WTC11 (cell line): ENCODE measurements at regions not wholly inside any gene's neighbourhood (a gene's known extent, or its start where the extent isn't known, plus 50 kb on each side); places are given as distances from the start of the nearest gene placed in this dataset.

Experiments
- ATAC-seq: fragments of 200-7000 bp; cut with Tn5 transposase; 2 replicates; pipeline ENCODE4 v1.10.0; 2021; ENCODE audit warnings: mild to moderate bottlenecking, moderate library complexity
- CTCF ChIA-PET: fragments of 300-600 bp; sonication (Branson Sonifier 250); formaldehyde crosslinking; loops from one replicate; lab custom pipeline; 2021; ENCODE audit warnings: antibody characterized with exemption; lab: Charles Lee
- POLR2A ChIA-PET: fragments of 350-600 bp; sonication (Branson Sonifier 250); formaldehyde crosslinking; loops from one replicate; lab custom pipeline; 2021; ENCODE audit warnings: antibody characterized with exemption; lab: Charles Lee
- DNase-seq: peaks from one replicate; pipeline ENCODE4 v3.0.0; 2021; ENCODE audit warnings: low spot score
- H3K27ac Mint-ChIP-seq: 2 replicates; pipeline ENCODE4 v1.8.0; 2021; ENCODE audit warnings: mixed read lengths
- H3K27me3 Mint-ChIP-seq: 2 replicates; pipeline ENCODE4 v1.8.0; 2021; ENCODE audit warnings: low read depth, mild to moderate bottlenecking, moderate library complexity, mixed read lengths
- H3K36me3 Mint-ChIP-seq: 2 replicates; pipeline ENCODE4 v1.8.0; 2021; ENCODE audit warnings: mixed read lengths
- H3K4me1 Mint-ChIP-seq: 2 replicates; pipeline ENCODE4 v1.8.0; 2022; ENCODE audit warnings: mixed read lengths
- H3K4me3 Mint-ChIP-seq: 2 replicates; pipeline ENCODE4 v1.8.0; 2021; ENCODE audit warnings: mild to moderate bottlenecking, moderate library complexity, mixed read lengths
- H3K9me3 Mint-ChIP-seq: 2 replicates; pipeline ENCODE4 v1.8.0; 2021; ENCODE audit warnings: mixed read lengths
- NFATC4 ChIP-seq: fragments of 250-450 bp; sonication (Bioruptor Pico); IDR thresholded peaks from 2 replicates; pipeline ENCODE4 v1.9.0; 2021; ENCODE audit warnings: mild to moderate bottlenecking
- NFYB ChIP-seq: sonication (generic); formaldehyde crosslinking; conservative IDR thresholded peaks from 2 replicates; pipeline ENCODE4 v1.8.0; 2022; ENCODE audit warnings: low read depth, missing genetic modification reagents
- TP53 ChIP-seq: sonication (generic); formaldehyde crosslinking; IDR thresholded peaks from 2 replicates; pipeline ENCODE4 v1.8.1; 2023; ENCODE audit warnings: mild to moderate bottlenecking, missing genetic modification reagents
- ZBTB21 ChIP-seq: sonication (generic); formaldehyde crosslinking; IDR thresholded peaks from 2 replicates; pipeline ENCODE4 v1.8.1; 2023; ENCODE audit warnings: mild to moderate bottlenecking, missing genetic modification reagents, borderline replicate concordance
- TF ChIP-seq, protein P1 (sequence below): sonication (generic); formaldehyde crosslinking; IDR thresholded peaks from 2 replicates; pipeline ENCODE4 v1.8.1; 2023; ENCODE audit warnings: mild to moderate bottlenecking, missing genetic modification reagents, moderate library complexity
- TF ChIP-seq, protein P2 (sequence below): fragments of 250-450 bp; sonication (Bioruptor Pico); IDR thresholded peaks from 2 replicates; pipeline ENCODE4 v1.9.0; 2021; ENCODE audit warnings: mild to moderate bottlenecking
- TF ChIP-seq, protein P3 (sequence below): sonication (generic); formaldehyde crosslinking; IDR thresholded peaks from 2 replicates; pipeline ENCODE4 v1.8.0; 2022; ENCODE audit warnings: missing genetic modification reagents
- TF ChIP-seq, protein P4 (sequence below): sonication (generic); formaldehyde crosslinking; IDR thresholded peaks from 2 replicates; pipeline ENCODE4 v1.8.0; 2022; ENCODE audit warnings: mild to moderate bottlenecking, missing genetic modification reagents
- TF ChIP-seq, protein P5 (sequence below): fragments of 250-450 bp; sonication (Bioruptor Pico); IDR thresholded peaks from 2 replicates; pipeline ENCODE4 v2.1.2; 2022; ENCODE audit warnings: mild to moderate bottlenecking, moderate library complexity
- TF ChIP-seq, protein P6 (sequence below): sonication (generic); formaldehyde crosslinking; IDR thresholded peaks from 2 replicates; pipeline ENCODE4 v1.8.1; 2023; ENCODE audit warnings: mild to moderate bottlenecking, moderate library complexity, missing genetic modification reagents
- TF ChIP-seq, protein P7 (sequence below): sonication (generic); formaldehyde crosslinking; IDR thresholded peaks from 2 replicates; pipeline ENCODE4 v1.8.0; 2022; ENCODE audit warnings: mild to moderate bottlenecking, missing genetic modification reagents
- TF ChIP-seq, protein P8 (sequence below): sonication (generic); formaldehyde crosslinking; IDR thresholded peaks from 2 replicates; pipeline ENCODE4 v1.8.1; 2022; ENCODE audit warnings: missing genetic modification reagents, borderline replicate concordance
- TF ChIP-seq, protein P9 (sequence below): fragments of 250-450 bp; sonication (Bioruptor Pico); IDR thresholded peaks from 2 replicates; pipeline ENCODE4 v1.9.0; 2021; ENCODE audit warnings: mild to moderate bottlenecking, borderline replicate concordance

DNA sequence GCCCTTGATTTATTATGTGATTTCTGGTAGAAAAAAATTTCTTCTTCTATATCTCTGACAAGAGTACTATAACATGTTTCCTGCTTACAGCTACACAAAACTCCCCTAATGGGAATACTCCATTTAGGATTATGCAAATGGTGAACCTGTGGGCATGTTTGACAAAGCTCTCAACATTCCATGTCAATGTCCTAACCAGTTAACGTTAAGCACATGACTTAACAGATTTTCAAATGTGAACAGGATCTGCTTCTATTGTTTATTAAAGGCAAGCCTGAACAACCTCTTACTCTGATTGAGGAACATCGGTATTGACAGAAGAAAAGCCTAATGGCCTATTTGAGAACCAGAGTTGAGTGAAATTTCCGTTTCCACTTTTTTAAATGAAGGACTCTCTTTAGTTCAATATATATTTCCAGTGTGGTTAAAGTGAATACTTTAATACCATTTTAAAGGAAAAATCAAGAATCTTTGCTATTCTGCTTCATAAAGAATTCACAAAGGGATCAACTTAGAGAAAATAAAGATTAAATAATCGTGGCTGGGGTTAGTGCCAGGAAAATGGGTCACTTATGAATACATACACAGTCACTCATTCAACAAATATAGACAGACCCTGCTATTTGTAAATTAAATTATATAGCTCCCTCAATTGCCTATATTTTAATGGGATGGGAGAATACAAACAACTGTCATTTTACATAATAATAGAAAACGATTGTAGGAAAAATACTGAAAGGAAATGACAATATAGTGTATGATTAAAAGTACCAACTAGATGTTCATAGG is 300.3 kb upstream of the CBLB start:
- DNase-seq (no peak), ATAC-seq (no peak)
- H3K4me3 Mint-ChIP-seq, result no peak overlapping the region
- no peaks in the 10 kb centered on the region for H3K27me3 Mint-ChIP-seq
- TF ChIP-seq, protein P1, sequence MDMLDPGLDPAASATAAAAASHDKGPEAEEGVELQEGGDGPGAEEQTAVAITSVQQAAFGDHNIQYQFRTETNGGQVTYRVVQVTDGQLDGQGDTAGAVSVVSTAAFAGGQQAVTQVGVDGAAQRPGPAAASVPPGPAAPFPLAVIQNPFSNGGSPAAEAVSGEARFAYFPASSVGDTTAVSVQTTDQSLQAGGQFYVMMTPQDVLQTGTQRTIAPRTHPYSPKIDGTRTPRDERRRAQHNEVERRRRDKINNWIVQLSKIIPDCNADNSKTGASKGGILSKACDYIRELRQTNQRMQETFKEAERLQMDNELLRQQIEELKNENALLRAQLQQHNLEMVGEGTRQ (CRISPR knock-in tag), result 0 out of 2 replicates have a peak, but pooled peaks have one; percentile 17
- TF ChIP-seq NFATC4, result no peak
- peaks cover 21% of the 10 kb centered on the region for H3K4me1 Mint-ChIP-seq
- H3K9me3 Mint-ChIP-seq, result no peaks in the 10 kb centered on the region
- ChIA-PET CTCF (no interaction called here), POLR2A (no interaction called here)
- H3K36me3 Mint-ChIP-seq, result no peaks in the 10 kb centered on the region
- 0 out of 2 replicates have a peak overlapping the region, but pooled peaks have one; percentile 4 for H3K27ac Mint-ChIP-seq

DNA sequence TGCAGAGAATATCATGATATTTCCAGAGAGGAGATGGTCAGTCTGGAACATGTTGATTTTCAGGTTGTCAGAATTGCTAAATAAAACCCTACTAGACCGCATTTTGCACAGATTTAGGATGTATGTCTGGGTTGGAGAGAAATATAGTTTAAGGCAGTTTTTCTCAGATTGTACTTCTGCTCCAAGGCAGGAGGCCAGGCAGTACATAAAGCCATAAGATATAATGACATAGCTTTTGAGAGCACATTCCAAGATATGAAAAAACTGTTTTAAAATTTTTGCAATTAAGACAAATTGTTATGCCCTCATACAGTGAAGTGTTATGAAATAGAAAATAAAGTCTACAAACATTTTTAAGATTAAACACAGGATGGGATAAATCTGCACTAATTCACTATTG is 301.8 kb upstream of the CBLB start:
- ChIA-PET CTCF (no interaction called here), POLR2A (no interaction called here)
- Mint-ChIP-seq H3K36me3 (no peaks in the 10 kb centered on the region), H3K27ac (no peak overlapping the region), H3K4me3 (no peak overlapping the region), H3K9me3 (no peaks in the 10 kb centered on the region), H3K4me1 (peaks cover 33% of the 10 kb centered on the region), H3K27me3 (no peaks in the 10 kb centered on the region)
- DNase-seq, result no peak
- ATAC-seq, result no peak
- TF ChIP-seq, protein P2, sequence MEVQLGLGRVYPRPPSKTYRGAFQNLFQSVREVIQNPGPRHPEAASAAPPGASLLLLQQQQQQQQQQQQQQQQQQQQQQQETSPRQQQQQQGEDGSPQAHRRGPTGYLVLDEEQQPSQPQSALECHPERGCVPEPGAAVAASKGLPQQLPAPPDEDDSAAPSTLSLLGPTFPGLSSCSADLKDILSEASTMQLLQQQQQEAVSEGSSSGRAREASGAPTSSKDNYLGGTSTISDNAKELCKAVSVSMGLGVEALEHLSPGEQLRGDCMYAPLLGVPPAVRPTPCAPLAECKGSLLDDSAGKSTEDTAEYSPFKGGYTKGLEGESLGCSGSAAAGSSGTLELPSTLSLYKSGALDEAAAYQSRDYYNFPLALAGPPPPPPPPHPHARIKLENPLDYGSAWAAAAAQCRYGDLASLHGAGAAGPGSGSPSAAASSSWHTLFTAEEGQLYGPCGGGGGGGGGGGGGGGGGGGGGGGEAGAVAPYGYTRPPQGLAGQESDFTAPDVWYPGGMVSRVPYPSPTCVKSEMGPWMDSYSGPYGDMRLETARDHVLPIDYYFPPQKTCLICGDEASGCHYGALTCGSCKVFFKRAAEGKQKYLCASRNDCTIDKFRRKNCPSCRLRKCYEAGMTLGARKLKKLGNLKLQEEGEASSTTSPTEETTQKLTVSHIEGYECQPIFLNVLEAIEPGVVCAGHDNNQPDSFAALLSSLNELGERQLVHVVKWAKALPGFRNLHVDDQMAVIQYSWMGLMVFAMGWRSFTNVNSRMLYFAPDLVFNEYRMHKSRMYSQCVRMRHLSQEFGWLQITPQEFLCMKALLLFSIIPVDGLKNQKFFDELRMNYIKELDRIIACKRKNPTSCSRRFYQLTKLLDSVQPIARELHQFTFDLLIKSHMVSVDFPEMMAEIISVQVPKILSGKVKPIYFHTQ (CRISPR knock-in tag), result no peak
- TF ChIP-seq ZBTB21, result no peak
- TF ChIP-seq, protein P3, sequence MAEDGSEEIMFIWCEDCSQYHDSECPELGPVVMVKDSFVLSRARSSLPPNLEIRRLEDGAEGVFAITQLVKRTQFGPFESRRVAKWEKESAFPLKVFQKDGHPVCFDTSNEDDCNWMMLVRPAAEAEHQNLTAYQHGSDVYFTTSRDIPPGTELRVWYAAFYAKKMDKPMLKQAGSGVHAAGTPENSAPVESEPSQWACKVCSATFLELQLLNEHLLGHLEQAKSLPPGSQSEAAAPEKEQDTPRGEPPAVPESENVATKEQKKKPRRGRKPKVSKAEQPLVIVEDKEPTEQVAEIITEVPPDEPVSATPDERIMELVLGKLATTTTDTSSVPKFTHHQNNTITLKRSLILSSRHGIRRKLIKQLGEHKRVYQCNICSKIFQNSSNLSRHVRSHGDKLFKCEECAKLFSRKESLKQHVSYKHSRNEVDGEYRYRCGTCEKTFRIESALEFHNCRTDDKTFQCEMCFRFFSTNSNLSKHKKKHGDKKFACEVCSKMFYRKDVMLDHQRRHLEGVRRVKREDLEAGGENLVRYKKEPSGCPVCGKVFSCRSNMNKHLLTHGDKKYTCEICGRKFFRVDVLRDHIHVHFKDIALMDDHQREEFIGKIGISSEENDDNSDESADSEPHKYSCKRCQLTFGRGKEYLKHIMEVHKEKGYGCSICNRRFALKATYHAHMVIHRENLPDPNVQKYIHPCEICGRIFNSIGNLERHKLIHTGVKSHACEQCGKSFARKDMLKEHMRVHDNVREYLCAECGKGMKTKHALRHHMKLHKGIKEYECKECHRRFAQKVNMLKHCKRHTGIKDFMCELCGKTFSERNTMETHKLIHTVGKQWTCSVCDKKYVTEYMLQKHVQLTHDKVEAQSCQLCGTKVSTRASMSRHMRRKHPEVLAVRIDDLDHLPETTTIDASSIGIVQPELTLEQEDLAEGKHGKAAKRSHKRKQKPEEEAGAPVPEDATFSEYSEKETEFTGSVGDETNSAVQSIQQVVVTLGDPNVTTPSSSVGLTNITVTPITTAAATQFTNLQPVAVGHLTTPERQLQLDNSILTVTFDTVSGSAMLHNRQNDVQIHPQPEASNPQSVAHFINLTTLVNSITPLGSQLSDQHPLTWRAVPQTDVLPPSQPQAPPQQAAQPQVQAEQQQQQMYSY (CRISPR knock-in tag), result no peak
- TF ChIP-seq, protein P4, sequence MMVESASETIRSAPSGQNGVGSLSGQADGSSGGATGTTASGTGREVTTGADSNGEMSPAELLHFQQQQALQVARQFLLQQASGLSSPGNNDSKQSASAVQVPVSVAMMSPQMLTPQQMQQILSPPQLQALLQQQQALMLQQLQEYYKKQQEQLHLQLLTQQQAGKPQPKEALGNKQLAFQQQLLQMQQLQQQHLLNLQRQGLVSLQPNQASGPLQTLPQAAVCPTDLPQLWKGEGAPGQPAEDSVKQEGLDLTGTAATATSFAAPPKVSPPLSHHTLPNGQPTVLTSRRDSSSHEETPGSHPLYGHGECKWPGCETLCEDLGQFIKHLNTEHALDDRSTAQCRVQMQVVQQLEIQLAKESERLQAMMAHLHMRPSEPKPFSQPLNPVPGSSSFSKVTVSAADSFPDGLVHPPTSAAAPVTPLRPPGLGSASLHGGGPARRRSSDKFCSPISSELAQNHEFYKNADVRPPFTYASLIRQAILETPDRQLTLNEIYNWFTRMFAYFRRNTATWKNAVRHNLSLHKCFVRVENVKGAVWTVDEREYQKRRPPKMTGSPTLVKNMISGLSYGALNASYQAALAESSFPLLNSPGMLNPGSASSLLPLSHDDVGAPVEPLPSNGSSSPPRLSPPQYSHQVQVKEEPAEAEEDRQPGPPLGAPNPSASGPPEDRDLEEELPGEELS (CRISPR knock-in tag), result no peak
- TF ChIP-seq, protein P5, sequence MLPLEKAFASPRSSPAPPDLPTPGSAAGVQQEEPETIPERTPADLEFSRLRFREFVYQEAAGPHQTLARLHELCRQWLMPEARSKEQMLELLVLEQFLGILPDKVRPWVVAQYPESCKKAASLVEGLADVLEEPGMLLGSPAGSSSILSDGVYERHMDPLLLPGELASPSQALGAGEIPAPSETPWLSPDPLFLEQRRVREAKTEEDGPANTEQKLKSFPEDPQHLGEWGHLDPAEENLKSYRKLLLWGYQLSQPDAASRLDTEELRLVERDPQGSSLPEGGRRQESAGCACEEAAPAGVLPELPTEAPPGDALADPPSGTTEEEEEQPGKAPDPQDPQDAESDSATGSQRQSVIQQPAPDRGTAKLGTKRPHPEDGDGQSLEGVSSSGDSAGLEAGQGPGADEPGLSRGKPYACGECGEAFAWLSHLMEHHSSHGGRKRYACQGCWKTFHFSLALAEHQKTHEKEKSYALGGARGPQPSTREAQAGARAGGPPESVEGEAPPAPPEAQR (CRISPR knock-in tag), result no peak
- TF ChIP-seq NFYB (CRISPR knock-in tag), result no peak
- TF ChIP-seq, protein P6, sequence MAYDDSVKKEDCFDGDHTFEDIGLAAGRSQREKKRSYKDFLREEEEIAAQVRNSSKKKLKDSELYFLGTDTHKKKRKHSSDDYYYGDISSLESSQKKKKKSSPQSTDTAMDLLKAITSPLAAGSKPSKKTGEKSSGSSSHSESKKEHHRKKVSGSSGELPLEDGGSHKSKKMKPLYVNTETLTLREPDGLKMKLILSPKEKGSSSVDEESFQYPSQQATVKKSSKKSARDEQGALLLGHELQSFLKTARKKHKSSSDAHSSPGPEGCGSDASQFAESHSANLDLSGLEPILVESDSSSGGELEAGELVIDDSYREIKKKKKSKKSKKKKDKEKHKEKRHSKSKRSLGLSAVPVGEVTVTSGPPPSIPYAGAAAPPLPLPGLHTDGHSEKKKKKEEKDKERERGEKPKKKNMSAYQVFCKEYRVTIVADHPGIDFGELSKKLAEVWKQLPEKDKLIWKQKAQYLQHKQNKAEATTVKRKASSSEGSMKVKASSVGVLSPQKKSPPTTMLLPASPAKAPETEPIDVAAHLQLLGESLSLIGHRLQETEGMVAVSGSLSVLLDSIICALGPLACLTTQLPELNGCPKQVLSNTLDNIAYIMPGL (CRISPR knock-in tag), result no peak
- TF ChIP-seq, protein P7, sequence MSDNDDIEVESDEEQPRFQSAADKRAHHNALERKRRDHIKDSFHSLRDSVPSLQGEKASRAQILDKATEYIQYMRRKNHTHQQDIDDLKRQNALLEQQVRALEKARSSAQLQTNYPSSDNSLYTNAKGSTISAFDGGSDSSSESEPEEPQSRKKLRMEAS (CRISPR knock-in tag), result no peak
- TF ChIP-seq, protein P8, sequence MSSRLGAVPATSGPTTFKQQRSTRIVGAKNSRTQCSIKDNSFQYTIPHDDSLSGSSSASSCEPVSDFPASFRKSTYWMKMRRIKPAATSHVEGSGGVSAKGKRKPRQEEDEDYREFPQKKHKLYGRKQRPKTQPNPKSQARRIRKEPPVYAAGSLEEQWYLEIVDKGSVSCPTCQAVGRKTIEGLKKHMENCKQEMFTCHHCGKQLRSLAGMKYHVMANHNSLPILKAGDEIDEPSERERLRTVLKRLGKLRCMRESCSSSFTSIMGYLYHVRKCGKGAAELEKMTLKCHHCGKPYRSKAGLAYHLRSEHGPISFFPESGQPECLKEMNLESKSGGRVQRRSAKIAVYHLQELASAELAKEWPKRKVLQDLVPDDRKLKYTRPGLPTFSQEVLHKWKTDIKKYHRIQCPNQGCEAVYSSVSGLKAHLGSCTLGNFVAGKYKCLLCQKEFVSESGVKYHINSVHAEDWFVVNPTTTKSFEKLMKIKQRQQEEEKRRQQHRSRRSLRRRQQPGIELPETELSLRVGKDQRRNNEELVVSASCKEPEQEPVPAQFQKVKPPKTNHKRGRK (CRISPR knock-in tag), result no peak
- no peak for TF ChIP-seq TP53 (CRISPR knock-in tag)
- TF ChIP-seq, protein P9, sequence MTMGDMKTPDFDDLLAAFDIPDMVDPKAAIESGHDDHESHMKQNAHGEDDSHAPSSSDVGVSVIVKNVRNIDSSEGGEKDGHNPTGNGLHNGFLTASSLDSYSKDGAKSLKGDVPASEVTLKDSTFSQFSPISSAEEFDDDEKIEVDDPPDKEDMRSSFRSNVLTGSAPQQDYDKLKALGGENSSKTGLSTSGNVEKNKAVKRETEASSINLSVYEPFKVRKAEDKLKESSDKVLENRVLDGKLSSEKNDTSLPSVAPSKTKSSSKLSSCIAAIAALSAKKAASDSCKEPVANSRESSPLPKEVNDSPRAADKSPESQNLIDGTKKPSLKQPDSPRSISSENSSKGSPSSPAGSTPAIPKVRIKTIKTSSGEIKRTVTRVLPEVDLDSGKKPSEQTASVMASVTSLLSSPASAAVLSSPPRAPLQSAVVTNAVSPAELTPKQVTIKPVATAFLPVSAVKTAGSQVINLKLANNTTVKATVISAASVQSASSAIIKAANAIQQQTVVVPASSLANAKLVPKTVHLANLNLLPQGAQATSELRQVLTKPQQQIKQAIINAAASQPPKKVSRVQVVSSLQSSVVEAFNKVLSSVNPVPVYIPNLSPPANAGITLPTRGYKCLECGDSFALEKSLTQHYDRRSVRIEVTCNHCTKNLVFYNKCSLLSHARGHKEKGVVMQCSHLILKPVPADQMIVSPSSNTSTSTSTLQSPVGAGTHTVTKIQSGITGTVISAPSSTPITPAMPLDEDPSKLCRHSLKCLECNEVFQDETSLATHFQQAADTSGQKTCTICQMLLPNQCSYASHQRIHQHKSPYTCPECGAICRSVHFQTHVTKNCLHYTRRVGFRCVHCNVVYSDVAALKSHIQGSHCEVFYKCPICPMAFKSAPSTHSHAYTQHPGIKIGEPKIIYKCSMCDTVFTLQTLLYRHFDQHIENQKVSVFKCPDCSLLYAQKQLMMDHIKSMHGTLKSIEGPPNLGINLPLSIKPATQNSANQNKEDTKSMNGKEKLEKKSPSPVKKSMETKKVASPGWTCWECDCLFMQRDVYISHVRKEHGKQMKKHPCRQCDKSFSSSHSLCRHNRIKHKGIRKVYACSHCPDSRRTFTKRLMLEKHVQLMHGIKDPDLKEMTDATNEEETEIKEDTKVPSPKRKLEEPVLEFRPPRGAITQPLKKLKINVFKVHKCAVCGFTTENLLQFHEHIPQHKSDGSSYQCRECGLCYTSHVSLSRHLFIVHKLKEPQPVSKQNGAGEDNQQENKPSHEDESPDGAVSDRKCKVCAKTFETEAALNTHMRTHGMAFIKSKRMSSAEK (CRISPR knock-in tag), result no peak
